Effector memory CD4-positive, alpha-beta T cell (primary cell): ENCODE measurements at regions not wholly inside any gene's neighbourhood (a gene's known extent, or its start where the extent isn't known, plus 50 kb on each side); places are given as distances from the start of the nearest gene placed in this dataset.
"Not testable (repeated sequence)": the region's sequence is repeated elsewhere in the genome, so short reads cannot be mapped to it uniquely, and the experiment has no call there.

Source experiments
- DNase-seq, 3 donors: peaks; one replicate each; pipeline ENCODE4 v3.0.0-alpha.2; 2020
- H3K27ac ChIP-seq: 2 replicates; pipeline ENCODE4 v1.7.0; 2013; ENCODE audit warnings: mild to moderate bottlenecking, low read length, moderate library complexity; ENCODE audit not compliant: insufficient read depth, poor library complexity, severe bottlenecking
- H3K27me3 ChIP-seq: replicated peaks from 2 replicates; pipeline ENCODE4 v1.7.0; 2013; ENCODE audit warnings: mild to moderate bottlenecking, low read length; ENCODE audit not compliant: insufficient read depth, control insufficient read depth, poor library complexity, severe bottlenecking
- H3K36me3 ChIP-seq: 2 replicates; pipeline ENCODE4 v1.7.0; 2013; ENCODE audit warnings: mild to moderate bottlenecking, low read length, moderate library complexity; ENCODE audit not compliant: control insufficient read depth, insufficient read depth
- H3K4me1 ChIP-seq: 2 replicates; pipeline ENCODE4 v1.7.0; 2013; ENCODE audit warnings: low read length, mild to moderate bottlenecking; ENCODE audit not compliant: control insufficient read depth, insufficient read depth, poor library complexity, severe bottlenecking
- H3K4me3 ChIP-seq: 2 replicates; pipeline ENCODE4 v1.7.0; 2013; ENCODE audit warnings: low read length, low read depth, mild to moderate bottlenecking; ENCODE audit not compliant: insufficient read depth, poor library complexity, severe bottlenecking
- H3K9me3 ChIP-seq: 2 replicates; pipeline ENCODE4 v1.7.0; 2013; ENCODE audit warnings: mild to moderate bottlenecking, low read length, moderate library complexity; ENCODE audit not compliant: control insufficient read depth

DNA sequence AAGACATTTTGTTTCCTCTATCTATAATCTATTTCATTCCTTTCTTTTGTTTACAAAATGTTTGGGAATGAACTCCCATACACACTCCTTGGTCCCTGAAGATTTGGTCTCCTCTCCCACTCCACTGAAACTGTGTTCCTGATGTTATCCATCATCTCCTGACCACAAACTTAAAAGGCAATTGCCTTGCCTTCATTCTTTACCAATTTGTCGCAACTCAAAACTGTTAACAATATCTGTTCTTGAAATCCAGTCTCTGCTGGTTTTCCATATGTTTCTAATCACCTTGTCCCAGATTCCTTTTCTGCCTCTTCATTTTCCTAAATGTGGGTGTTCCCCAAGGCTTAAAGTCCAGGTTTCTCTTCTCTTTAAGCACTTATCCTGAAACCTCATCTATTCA, 262.2 kb upstream of the TTC29 start:
- Histone ChIP-seq H3K4me3 (no peak overlapping the region), H3K4me1 (no peaks in the 10 kb centered on the region), H3K9me3 (no peaks in the 10 kb centered on the region), H3K27me3 (no peaks in the 10 kb centered on the region), H3K36me3 (no peaks in the 10 kb centered on the region), H3K27ac (no peak overlapping the region)
- no peak for DNase-seq

DNA sequence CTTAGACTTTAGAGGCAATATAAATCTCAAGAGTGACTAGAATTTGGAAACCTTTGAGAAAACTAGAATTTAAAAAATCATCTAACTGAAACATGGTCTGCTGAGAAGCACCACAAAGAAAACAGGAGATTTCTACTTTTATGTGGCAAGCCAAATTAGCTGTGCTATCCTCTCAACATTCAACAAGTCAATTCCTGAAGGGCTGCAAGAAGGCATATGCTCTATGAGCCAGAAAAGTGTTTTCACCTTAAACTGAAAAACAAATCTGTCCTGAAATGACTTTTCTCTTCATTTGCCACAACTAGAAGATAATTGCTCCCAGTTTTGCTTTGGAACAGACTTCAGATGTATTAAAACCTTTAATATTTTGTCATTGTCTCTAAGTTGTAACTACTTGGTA, 263.2 kb upstream of the EDNRA start:
- Histone ChIP-seq H3K36me3 (no peaks in the 10 kb centered on the region), H3K4me1 (no peaks in the 10 kb centered on the region), H3K27me3 (no peaks in the 10 kb centered on the region), H3K27ac (no peak overlapping the region), H3K9me3 (no peaks in the 10 kb centered on the region), H3K4me3 (no peak overlapping the region)
- DNase-seq: no peak

DNA sequence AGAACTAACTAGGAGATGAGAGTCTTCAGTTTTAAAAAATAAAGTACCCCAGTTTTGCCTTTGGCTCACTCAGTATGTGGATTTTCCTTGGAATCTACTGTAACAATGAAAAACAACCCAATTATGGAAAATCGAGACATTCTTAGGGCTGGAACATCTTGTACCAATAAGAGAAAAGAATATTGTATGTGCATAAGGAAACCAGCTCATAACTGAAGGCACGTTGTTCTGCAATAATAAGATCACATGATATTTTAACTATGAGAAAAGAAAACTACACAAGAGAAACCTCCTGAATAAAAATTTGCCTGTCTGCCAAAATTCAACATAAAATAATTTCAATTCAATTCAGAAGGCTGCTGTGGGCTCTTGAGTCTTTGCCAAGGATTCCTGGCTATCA, 261.8 kb upstream of the EDNRA start:
- no peaks in the 10 kb centered on the region for H3K36me3 ChIP-seq
- no peaks in the 10 kb centered on the region for H3K4me1 ChIP-seq
- no peak for DNase-seq
- no peak overlapping the region for H3K27ac ChIP-seq
- no peaks in the 10 kb centered on the region for H3K27me3 ChIP-seq
- H3K9me3 ChIP-seq: no peaks in the 10 kb centered on the region
- no peak overlapping the region for H3K4me3 ChIP-seq

DNA sequence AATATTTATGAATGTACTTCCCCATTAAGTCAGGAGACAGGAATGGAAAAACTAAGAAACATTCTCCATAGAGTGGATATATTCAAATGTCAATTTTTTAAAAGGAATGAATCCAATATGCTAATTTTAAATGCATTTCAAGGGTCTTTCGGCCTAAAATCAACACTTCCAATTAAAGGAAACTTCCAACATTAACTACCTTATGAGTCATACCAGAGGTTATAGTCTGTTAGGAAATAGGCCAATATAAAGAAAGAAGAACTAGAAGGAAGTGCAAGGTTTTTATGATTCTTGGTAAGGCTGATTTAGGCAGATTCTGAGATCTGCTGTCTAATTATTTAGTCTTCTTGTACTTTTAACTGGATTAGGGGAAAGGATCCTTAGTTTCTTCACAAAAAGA, 260.1 kb upstream of the EDNRA start:
- H3K36me3 ChIP-seq: no peaks in the 10 kb centered on the region
- no peaks in the 10 kb centered on the region for H3K9me3 ChIP-seq
- no peak overlapping the region for H3K27ac ChIP-seq
- no peaks in the 10 kb centered on the region for H3K4me1 ChIP-seq
- no peak for DNase-seq
- H3K27me3 ChIP-seq: no peaks in the 10 kb centered on the region
- H3K4me3 ChIP-seq: no peak overlapping the region

DNA sequence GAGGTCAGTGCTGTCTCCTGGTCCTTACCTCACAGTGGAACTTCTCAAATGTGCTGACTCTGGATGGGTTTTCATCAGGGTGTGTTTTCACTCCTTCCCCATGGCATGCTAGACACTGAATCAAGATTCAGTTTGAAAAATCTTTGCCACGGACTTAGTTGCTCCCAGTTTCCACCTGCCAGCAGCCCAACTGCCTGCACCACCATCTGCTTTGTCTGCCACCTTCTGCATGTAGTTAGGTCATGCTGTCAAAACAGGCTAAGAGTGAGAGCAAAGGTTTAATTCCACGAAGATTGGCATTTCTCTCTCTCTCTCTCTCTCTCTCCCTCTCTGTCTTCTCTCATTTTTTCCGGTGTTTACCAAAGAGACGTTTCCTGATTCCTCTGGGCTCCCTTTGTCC, 258.0 kb upstream of the EDNRA start:
- Histone ChIP-seq H3K9me3 (no peaks in the 10 kb centered on the region), H3K27me3 (no peaks in the 10 kb centered on the region), H3K4me1 (no peaks in the 10 kb centered on the region), H3K27ac (no peak overlapping the region), H3K4me3 (no peak overlapping the region), H3K36me3 (no peaks in the 10 kb centered on the region)
- no peak for DNase-seq

DNA sequence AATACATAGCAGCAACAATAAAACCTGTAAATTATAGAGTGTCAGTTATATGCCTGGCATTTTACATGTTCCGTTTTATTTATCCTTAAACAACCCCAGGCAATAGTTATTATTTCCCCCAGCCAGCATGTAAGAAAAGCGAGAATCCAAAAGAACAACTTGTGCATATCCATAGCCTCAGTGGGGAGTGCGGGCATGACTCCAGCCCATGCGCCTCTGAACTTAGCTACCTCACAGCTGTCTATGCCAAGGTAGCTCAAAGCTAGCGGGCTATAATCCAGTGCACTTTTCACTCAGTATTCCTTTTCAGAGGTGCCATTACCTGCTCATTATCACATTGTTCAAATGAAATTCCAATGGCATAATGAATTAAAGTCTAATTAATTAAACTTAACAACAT, 257.3 kb upstream of the EDNRA start:
- DNase-seq: no peak
- H3K27me3 ChIP-seq: no peaks in the 10 kb centered on the region
- no peak overlapping the region for H3K4me3 ChIP-seq
- H3K9me3 ChIP-seq: no peaks in the 10 kb centered on the region
- no peaks in the 10 kb centered on the region for H3K36me3 ChIP-seq
- no peaks in the 10 kb centered on the region for H3K4me1 ChIP-seq
- H3K27ac ChIP-seq: no peak overlapping the region

DNA sequence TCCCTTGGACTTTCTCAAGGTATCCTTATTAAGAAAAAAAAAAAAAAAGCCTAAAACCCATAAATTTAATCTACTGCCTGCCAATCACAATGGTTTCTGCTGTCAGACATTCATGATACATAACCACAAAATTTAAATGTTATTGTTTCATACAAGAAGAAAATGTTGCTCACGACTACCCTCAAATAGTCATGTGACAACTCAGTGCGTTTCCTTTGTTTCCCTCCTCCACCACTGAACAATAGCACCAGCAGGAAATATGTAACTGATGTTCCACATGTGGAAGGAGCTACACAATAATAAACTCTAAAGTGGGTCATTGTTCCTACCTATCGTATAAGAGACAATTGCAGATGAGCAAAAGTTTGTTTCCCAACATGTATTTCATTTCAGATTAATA, 244.1 kb upstream of the EDNRA start:
- H3K36me3 ChIP-seq: no peaks in the 10 kb centered on the region

DNA sequence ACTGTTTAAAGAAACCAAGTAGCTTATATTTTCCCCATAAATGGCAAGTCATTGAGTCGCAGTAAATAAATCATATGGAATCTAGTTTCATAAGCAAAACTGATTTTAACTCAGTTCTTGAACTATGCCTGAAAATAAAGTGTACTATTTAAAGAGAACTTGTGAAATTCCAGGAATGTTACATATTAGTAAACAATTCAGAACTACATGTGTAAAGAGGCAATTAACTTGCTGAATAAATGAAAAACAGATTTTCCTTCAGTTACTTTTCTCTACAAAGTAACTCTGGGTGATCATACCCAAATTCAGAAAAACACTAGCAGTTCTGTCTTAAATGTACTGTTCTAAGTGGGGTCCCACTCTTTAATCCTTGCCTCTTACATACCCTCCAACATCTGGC, 236.1 kb upstream of the EDNRA start:
- no peak for DNase-seq
- H3K27me3 ChIP-seq: no peaks in the 10 kb centered on the region
- H3K36me3 ChIP-seq: no peaks in the 10 kb centered on the region
- no peaks in the 10 kb centered on the region for H3K4me1 ChIP-seq
- no peaks in the 10 kb centered on the region for H3K9me3 ChIP-seq
- no peak overlapping the region for H3K27ac ChIP-seq
- H3K4me3 ChIP-seq: no peak overlapping the region

More for the DNA sequence above, 244.1 kb upstream of the EDNRA start:
- no peaks in the 10 kb centered on the region for H3K4me1 ChIP-seq
- H3K27me3 ChIP-seq: no peaks in the 10 kb centered on the region
- H3K4me3 ChIP-seq: no peak overlapping the region
- H3K27ac ChIP-seq: no peak overlapping the region
- DNase-seq: no peak
- H3K9me3 ChIP-seq: no peaks in the 10 kb centered on the region

DNA sequence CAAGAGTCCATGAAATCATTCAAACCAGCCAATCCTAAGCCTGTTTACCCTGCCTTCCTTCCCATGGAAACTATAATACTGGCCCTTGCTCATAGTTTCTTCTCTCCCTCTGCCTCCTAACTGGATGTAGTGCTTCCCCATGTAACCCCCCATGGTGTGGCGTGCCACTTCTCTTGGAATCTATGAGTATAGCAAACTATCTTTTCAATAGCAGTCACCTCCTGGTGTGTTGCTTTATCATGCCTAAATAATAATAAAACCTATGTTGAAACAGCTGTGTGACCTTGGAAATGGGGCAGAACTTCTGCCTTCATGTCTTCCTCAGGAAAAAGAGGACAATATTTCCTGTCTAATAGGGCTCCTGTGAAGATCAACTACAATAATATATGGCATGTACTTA, 234.8 kb upstream of the EDNRA start:
- Histone ChIP-seq H3K27ac (no peak overlapping the region), H3K36me3 (no peaks in the 10 kb centered on the region), H3K9me3 (no peaks in the 10 kb centered on the region), H3K27me3 (no peaks in the 10 kb centered on the region), H3K4me3 (no peak overlapping the region), H3K4me1 (no peaks in the 10 kb centered on the region)
- DNase-seq: no peak

DNA sequence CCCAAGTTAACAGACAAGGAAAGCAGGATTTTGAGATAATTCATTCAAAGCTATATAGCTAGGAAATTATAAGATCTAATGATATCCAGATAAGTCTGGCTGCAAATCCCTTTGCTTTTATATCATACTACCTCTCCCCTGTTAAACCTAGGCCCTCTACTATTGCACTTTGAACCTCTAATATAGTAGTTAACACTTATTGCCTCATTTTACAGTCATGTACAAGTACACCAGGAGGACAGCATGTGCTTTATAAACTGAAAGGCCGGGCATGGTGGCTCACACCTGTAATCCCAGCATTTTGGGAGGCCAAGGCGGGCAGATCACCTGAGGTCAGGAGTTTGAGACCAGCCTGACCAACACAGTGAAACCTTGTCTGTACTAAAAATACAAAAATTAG, 234.4 kb upstream of the EDNRA start:
- H3K36me3 ChIP-seq, H3K9me3 ChIP-seq, H3K27ac ChIP-seq, H3K4me3 ChIP-seq, H3K27me3 ChIP-seq, DNase-seq, H3K4me1 ChIP-seq: not testable (repeated sequence)

DNA sequence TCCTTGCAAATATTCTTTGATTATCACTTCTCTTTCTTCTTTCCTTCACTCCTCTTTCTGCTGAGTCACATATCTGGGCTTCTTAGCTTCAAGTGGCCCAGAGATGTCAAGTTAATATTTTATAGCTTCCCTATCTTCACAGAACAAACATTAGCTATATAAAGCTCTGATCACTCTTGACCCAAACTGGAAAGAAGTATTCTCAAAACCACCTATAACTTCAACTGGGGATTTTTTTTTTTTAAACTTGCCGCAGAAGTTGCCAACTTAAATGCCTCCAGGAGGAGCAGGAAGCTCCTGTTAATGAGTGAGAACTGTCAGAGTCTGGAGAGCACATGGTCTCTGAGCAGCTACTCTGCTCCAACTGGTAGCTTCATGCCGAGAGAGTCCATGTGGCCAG, 233.3 kb upstream of the EDNRA start:
- Histone ChIP-seq H3K9me3 (no peaks in the 10 kb centered on the region), H3K4me3 (no peak overlapping the region), H3K4me1 (no peaks in the 10 kb centered on the region), H3K36me3 (no peaks in the 10 kb centered on the region), H3K27me3 (no peaks in the 10 kb centered on the region), H3K27ac (no peak overlapping the region)
- no peak for DNase-seq
